ENCODE measurements at regions not wholly inside any gene's neighbourhood (a gene's known extent, or its start where the extent isn't known, plus 50 kb on each side); places are given as distances from the start of the nearest gene placed in this dataset.

DNA sequence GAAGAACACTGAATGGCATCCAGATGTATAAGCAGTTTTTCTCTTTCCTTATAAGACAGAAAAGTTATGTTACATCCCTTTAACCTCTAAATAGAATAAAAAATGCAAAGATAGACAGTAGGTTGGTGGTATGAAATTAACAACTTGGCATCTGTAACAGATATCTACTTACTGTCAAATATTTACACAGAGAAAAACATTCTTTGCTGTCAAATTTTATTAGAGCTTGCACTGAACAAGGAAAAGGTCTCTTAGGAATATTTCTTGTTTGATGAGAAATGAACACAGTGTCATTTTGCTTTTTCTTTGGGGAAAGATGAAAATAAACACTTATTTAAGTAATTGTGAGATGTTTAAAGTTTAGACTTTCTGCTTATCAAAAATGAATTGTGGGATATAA lies 65.6 kb upstream of the PCDH15 start:
- TF ChIP-seq POLR2AphosphoS5 (IDR thresholded peaks at IDR 0.05; ENCODE audit: low read depth, low read length), result no peak
- no peak for TF ChIP-seq POLR2A (IDR thresholded peaks at IDR 0.05; ENCODE audit: low read depth, low read length)
- no peak for TF ChIP-seq TAF1 (IDR thresholded peaks at IDR 0.05; ENCODE audit: low read depth, low read length)
